Vagina (tissue), 2 donors: ENCODE measurements at regions not wholly inside any gene's neighbourhood (a gene's known extent, or its start where the extent isn't known, plus 50 kb on each side); places are given as distances from the start of the nearest gene placed in this dataset.

Experiments
- DNase-seq, 2 donors: peaks; one replicate each; pipeline ENCODE4 v3.0.0-alpha.2; 2017; ENCODE audit errors: extremely low spot score in 2 of 2
- H3K27ac ChIP-seq: fragments of 200-600 bp; sonication (generic); one replicate; pipeline ENCODE4 v1.5.1; 2019
- H3K27me3 ChIP-seq: fragments of 200-600 bp; sonication (generic); one replicate; pipeline ENCODE4 v1.5.1; 2019
- H3K36me3 ChIP-seq, 2 donors: fragments of 200-600 bp; sonication (generic); one replicate each; pipeline ENCODE4 v1.5.1; 2017 to 2019
- H3K4me1 ChIP-seq: fragments of 200-600 bp; sonication (generic); one replicate; pipeline ENCODE4 v1.5.1; 2019
- H3K4me3 ChIP-seq, 2 donors: fragments of 200-600 bp; sonication (generic); 1 replicate in 1 of 2; 2 replicates in 1 of 2; pipeline ENCODE4 v1.5.1; 2016 to 2019
- H3K9me3 ChIP-seq: fragments of 200-600 bp; sonication (generic); one replicate; pipeline ENCODE4 v1.5.1; 2019
- CTCF ChIP-seq, 3 experiments: fragments of 450-650 bp in 2 of 3; fragments of 200-600 bp in 1 of 3; sonication (generic) in 1 of 3; IDR thresholded peaks; one replicate each; pipeline ENCODE4 v1.5.1; 2017 to 2019; ENCODE audit warnings: antibody characterized with exemption in 3 of 3, mild to moderate bottlenecking in 2 of 3, moderate library complexity in 2 of 3
- POLR2A ChIP-seq, 2 donors: fragments of 450-650 bp; IDR thresholded peaks; one replicate each; pipeline ENCODE4 v1.6.1; 2017; ENCODE audit warnings: antibody characterized with exemption in 2 of 2, mild to moderate bottlenecking in 2 of 2, moderate library complexity in 2 of 2
- POLR2AphosphoS5 ChIP-seq, 2 donors: sonication (generic); formaldehyde crosslinking; IDR thresholded peaks; one replicate each; pipeline ENCODE4 v1.9.0; 2017; ENCODE audit warnings: antibody characterized with exemption in 2 of 2, mild to moderate bottlenecking in 2 of 2, low read depth in 1 of 2; ENCODE audit not compliant: insufficient read depth in 1 of 2
- intact Hi-C: fragments of 100-400 bp; cut with DNase I; formaldehyde crosslinking; loops from one replicate; pipeline ENCODE4 v1.15.1; 2023

- DNase-seq: no peak
- no peaks in the 10 kb centered on the region for H3K36me3 ChIP-seq
- H3K27ac ChIP-seq: no peak overlapping the region
- intact Hi-C loops: loop anchor here (10.0 kb wide), 1 partner anchor 64 kb away; no protein-coding TSS in a partner anchor
- H3K4me3 ChIP-seq: no peak overlapping the region
- H3K9me3 ChIP-seq: no peaks in the 10 kb centered on the region
- no peaks in the 10 kb centered on the region for H3K4me1 ChIP-seq
- H3K27me3 ChIP-seq: no peaks in the 10 kb centered on the region
- TF ChIP-seq POLR2A (IDR thresholded peaks at IDR 0.05): no peak
- TF ChIP-seq POLR2AphosphoS5 (IDR thresholded peaks at IDR 0.05; ENCODE audit: insufficient read depth in 1 of 2, low read depth in 1 of 2): no peak
- no peak for TF ChIP-seq CTCF (IDR thresholded peaks at IDR 0.05)
Measured at GRCh38 chr16:11420895-11421294, 75.6 kb downstream of the RMI2 start.

GRCh38 chr16:11422381-11423314 is 77.4 kb downstream of the RMI2 start:
- Histone ChIP-seq H3K4me3 (no peak overlapping the region), H3K4me1 (no peaks in the 10 kb centered on the region), H3K36me3 (no peaks in the 10 kb centered on the region), H3K9me3 (no peaks in the 10 kb centered on the region), H3K27ac (no peak overlapping the region), H3K27me3 (no peaks in the 10 kb centered on the region)
- TF ChIP-seq CTCF (IDR thresholded peaks at IDR 0.05) (no peak), POLR2AphosphoS5 (IDR thresholded peaks at IDR 0.05; ENCODE audit: insufficient read depth in 1 of 2, low read depth in 1 of 2) (no peak), POLR2A (IDR thresholded peaks at IDR 0.05) (no peak)
- intact Hi-C loops: loop anchor here (10.0 kb wide), 1 partner anchor 62 kb away; no protein-coding TSS in a partner anchor
- no peak for DNase-seq

GRCh38 chr16:11423315-11424117 is 78.3 kb downstream of the RMI2 start:
- Histone ChIP-seq H3K27me3 (no peaks in the 10 kb centered on the region), H3K4me1 (no peaks in the 10 kb centered on the region), H3K4me3 (no peak overlapping the region), H3K36me3 (no peaks in the 10 kb centered on the region), H3K9me3 (no peaks in the 10 kb centered on the region), H3K27ac (no peak overlapping the region)
- TF ChIP-seq POLR2AphosphoS5 (IDR thresholded peaks at IDR 0.05; ENCODE audit: insufficient read depth in 1 of 2, low read depth in 1 of 2): no peak
- no peak for TF ChIP-seq POLR2A (IDR thresholded peaks at IDR 0.05)
- intact Hi-C loops: loop anchor here (10.0 kb wide), 1 partner anchor 61 kb away; no protein-coding TSS in a partner anchor
- no peak for DNase-seq

- H3K9me3 ChIP-seq: no peaks in the 10 kb centered on the region
- no peak overlapping the region for H3K4me3 ChIP-seq
- H3K36me3 ChIP-seq: no peaks in the 10 kb centered on the region
- intact Hi-C loops: loop anchor here (10.0 kb wide), 1 partner anchor 61 kb away; no protein-coding TSS in a partner anchor
- TF ChIP-seq POLR2A (IDR thresholded peaks at IDR 0.05) (no peak), CTCF (IDR thresholded peaks at IDR 0.05) (no peak), POLR2AphosphoS5 (IDR thresholded peaks at IDR 0.05; ENCODE audit: insufficient read depth in 1 of 2, low read depth in 1 of 2) (no peak)
- no peak for DNase-seq
- H3K4me1 ChIP-seq: no peaks in the 10 kb centered on the region
- H3K27ac ChIP-seq: no peak overlapping the region
- no peaks in the 10 kb centered on the region for H3K27me3 ChIP-seq
Measured at GRCh38 chr16:11424118-11424460, 78.8 kb downstream of the RMI2 start.

GRCh38 chr16:11425140-11425539 is 79.9 kb downstream of the RMI2 start:
- H3K4me3 ChIP-seq: no peak overlapping the region
- H3K4me1 ChIP-seq: no peaks in the 10 kb centered on the region
- no peak for TF ChIP-seq POLR2A (IDR thresholded peaks at IDR 0.05)
- no peak overlapping the region for H3K27ac ChIP-seq
- DNase-seq: no peak
- intact Hi-C loops: loop anchor here (10.0 kb wide), 1 partner anchor 60 kb away; no protein-coding TSS in a partner anchor
- H3K9me3 ChIP-seq: no peaks in the 10 kb centered on the region
- H3K36me3 ChIP-seq: no peaks in the 10 kb centered on the region
- no peaks in the 10 kb centered on the region for H3K27me3 ChIP-seq
